ENCODE measurements at regions not wholly inside any gene's neighbourhood (a gene's known extent, or its start where the extent isn't known, plus 50 kb on each side); places are given as distances from the start of the nearest gene placed in this dataset.

DNA sequence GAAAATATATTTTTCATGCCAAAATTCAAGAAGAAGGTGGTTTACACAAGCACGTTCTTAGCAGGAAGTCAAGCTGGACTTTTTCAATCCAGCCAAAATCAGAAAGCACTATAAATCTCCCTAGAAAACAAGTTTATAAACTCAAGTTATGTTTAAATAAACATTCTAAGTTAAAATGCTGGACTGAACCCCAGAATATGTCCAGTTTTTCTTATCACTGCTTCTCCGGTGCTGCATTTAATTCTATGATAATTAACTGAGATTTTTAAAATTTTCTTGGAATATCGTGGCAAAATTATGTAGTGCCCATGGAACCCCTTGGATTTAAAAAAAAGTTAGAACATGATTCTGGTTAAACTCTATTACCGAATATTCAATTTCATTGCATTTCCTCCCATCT lies 218.2 kb upstream of the MDFIC2 start:
- TF ChIP-seq POLR2AphosphoS5 (IDR thresholded peaks at IDR 0.05): no peak
- TF ChIP-seq, protein P1, sequence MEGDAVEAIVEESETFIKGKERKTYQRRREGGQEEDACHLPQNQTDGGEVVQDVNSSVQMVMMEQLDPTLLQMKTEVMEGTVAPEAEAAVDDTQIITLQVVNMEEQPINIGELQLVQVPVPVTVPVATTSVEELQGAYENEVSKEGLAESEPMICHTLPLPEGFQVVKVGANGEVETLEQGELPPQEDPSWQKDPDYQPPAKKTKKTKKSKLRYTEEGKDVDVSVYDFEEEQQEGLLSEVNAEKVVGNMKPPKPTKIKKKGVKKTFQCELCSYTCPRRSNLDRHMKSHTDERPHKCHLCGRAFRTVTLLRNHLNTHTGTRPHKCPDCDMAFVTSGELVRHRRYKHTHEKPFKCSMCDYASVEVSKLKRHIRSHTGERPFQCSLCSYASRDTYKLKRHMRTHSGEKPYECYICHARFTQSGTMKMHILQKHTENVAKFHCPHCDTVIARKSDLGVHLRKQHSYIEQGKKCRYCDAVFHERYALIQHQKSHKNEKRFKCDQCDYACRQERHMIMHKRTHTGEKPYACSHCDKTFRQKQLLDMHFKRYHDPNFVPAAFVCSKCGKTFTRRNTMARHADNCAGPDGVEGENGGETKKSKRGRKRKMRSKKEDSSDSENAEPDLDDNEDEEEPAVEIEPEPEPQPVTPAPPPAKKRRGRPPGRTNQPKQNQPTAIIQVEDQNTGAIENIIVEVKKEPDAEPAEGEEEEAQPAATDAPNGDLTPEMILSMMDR (IDR thresholded peaks at IDR 0.05): no peak
- TF ChIP-seq POLR2A (IDR thresholded peaks at IDR 0.05): no peak
